Inflammatory macrophage (primary cell): ENCODE measurements at regions not wholly inside any gene's neighbourhood (a gene's known extent, or its start where the extent isn't known, plus 50 kb on each side); places are given as distances from the start of the nearest gene placed in this dataset.
A peak's percentile ranks its signal among the peaks of the same experiment; 100 is the strongest.
"Not testable (repeated sequence)": the region's sequence is repeated elsewhere in the genome, so short reads cannot be mapped to it uniquely, and the experiment has no call there.

ENCODE experiments used
- DNase-seq, 2 donors: peaks; one replicate each; pipeline ENCODE4 v3.0.0-alpha.2; 2020 to 2022

DNA sequence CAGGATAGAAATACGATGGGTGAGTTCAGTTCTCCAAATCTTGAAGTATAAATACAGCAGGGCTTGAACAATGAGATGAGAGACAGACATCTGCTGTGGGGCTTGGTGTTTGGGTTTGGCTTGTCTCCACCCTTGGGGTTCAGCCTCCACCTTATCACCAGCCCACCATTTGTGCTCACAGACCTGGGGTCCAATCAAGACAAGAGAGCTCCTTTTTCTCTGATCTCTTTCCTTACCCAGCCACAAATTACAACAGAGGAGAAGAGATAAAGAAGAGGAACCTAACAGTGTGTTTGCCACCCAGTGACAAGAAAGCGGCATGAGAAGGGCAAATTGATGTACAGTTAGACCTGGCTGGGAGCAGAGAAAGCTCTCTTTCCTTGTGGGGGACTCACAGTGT is 204.5 kb upstream of the CXCR4 start:
- DNase-seq: peak; percentile 22 to 28

DNA sequence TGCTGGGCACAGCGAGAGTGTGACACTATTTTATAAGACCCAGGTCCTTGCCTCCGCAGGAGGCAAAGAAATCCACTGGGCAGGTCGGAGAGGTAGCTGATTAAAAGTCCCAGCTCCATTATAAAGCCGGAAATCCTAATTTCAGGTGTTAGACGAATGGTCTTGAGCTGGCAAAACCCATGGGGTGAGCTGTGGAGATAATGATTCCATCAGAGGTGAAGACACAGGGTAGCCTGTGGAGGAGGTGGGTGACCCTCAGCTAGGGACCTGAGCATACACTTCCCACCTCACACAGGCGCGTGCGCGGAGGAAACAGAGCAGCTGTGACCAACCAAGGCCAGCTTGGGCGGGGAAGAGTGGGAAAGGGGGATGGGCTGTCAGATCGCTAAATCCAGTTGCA is 201.7 kb upstream of the CXCR4 start:
- no peak for DNase-seq

DNA sequence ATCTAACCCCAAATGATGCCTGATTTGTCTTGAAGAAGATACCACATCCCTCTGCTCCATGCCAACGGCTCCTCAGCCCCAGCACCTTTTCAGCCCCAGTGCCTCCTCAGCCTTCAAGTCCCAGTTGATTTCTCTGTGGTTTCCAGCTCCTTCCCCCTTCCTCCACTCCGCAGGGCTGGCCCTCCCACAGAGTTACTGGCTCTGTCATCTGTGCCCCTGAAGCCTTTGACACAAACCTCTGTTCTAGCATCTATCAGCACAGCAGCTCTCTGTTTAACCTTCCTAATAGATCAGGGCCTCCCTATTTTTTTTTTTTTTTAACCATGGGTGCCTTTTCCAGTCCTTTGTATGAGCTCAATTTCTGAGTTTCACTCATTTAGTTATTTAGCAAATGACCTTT is 201.3 kb upstream of the CXCR4 start:
- peak in 1 of 2 donors; percentile 42 for DNase-seq

DNA sequence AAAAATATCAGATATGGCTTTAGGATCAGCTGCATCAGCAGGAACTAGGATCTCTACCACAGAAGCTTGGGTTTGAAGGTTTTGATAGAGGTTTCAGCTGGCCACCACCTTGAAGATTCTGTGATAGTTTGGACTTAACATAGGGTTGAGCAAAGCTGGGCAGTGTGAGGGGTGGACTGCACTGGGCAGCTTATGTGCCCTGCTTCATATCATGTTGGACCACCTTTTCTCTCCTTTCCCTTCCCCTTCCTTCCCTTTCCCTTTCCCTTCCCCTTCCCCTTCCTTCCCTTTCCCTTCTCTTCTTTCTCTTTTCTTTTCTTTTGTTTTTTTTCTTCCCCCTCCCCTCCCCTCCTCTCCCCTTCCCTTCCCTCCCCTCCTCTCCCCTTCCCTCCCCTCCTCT is 196.3 kb upstream of the CXCR4 start:
- DNase-seq: no peak

DNA sequence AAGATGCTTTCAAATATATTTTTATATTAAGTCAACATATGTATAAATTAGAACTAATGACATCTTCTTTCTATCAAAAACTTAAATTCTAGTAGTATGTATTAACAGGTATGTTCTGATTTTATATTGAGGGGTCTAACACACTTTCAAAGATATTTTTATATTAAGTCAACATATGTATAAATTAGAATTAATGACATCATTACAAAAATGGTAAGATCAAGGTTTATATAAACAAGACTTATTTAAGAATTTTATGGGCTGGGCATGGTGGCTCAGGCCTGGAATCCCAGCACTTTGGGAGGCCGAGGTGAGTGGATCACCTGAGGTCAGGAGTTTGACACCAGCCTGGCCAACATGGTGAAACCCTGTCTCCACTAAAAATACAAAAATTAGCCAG is 194.6 kb upstream of the CXCR4 start:
- DNase-seq: not testable (repeated sequence)

DNA sequence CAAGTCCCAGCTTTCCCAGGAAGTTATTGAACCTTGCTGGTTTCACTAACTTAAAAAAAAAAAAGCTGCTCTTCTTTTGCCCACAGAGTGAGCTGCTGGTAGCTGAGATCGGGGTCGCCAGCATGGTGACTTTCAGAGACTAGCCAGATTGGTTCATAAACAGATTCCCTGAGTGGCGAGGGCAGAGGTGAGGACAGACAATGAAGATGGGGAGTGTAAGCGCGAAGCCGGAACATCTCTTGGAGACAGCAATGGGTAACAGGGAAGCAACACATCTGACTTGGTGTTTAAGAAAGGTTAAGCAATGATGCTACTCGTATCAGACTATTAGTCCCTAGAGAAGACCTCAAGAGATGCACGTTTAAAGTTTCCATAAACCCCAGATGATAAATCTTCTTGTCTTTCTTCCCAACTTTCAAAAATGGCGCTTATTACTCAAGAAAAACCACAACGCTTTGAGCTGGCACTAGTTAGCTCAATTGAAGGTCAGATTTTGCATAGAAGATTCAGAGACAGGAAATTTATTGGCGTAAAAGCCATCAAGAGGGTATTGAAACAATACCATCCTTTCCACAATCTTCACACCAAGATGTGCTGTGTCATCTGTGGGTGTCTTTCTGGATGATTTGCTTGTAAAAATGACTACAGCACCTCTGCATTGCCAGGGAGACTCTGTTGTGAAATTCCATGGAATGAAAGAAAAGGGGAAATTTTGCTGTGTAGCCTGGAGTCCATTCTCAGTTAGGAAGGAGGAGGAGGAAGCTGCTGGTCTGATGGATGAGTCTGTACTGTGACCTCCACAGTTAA is 193.1 kb upstream of the CXCR4 start:
- DNase-seq: peak; percentile 29 to 33

DNA sequence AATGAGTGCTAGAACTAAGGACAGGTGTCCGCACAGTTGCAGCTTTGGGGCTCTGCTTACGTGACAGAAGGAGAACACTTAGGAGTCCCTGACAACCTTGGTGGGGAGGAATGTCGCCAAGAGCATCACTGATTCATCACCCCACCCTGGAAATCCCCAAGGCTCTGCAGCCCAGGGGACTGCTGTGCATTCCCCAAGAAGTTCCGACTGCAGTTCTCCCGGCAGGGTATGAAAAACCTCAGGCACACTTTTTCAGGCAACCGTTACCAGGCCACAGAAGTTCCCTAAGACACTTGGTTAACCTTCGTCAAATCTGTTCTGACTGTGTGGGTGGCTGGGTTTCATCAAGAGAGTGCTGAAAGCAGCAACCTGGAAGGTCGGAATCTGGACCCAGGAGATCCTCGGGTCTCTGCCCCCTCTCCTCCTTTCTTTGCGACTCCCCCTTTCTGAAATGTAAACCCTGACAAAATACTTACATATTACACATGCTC is 192.1 kb upstream of the CXCR4 start:
- no peak for DNase-seq

DNA sequence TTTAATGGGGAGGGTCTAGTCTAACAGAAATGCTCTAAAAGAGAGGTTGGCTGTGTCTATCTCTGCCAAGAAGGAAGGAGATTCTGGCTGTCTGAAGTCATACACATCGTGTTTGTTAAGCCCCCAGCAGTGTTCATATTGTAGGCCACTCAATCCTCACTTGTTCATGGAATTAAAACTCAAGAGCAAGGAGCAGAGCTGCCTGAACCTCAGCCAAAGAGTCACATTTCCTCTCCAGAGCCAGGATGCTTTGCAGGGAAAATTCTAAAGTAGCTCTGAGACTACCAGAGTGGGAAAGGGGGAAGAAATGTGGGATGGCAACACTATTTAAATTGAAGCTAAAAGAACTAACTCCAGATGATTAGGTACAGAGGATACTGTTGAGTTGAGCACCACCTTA is 190.7 kb upstream of the CXCR4 start:
- DNase-seq: no peak

DNA sequence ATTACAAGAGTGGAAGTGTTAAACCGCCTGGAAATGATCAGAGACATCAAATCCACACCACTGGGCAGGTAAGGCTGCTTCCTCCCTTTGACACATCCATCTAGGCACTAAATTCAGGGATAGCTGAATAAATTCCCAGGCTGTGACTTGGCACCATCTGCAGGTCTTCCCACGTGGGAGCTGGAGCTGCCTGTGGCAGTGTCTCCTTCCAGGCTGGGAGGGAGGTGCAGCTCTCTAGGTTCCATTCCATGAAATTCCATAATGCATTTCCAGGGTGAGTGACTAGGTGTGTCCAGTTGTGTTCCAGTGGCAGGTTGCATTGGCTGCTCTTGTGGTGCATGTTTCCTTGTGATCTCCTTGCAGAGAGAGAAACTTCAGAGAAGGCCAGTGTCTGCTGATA is 188.9 kb upstream of the CXCR4 start:
- DNase-seq: no peak

DNA sequence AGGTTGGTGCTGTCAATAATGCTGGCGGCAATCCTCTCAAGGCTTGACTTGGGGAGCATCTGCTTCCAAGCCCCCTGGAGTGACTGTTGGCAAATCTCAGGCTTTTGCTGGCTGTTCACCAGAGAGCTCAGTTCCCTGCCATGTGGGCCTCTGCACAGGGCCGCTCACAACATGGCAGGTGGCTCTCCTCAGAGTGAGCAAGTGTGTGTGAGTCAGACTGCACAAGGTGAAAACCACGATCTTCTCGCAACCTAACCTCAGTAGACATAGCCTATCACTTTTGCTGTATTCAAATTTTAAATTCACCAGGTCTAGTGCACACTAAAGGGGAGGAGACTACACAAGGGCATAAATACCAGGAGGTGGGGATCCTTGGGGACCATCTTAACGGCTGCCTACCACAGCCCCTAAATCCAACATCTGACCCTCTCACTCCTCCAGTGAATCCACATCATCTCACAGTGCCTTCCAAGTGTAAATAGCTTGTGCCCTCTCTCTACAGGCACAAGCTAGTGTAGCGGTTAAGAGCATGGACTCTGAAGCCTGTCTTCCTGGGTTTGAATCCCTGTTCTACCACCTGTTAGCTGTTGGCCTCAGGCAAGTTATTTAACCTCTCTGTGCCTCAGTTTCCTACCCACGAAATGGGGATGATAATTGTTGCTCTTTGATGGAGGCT is 187.7 kb upstream of the CXCR4 start:
- no peak for DNase-seq

DNA sequence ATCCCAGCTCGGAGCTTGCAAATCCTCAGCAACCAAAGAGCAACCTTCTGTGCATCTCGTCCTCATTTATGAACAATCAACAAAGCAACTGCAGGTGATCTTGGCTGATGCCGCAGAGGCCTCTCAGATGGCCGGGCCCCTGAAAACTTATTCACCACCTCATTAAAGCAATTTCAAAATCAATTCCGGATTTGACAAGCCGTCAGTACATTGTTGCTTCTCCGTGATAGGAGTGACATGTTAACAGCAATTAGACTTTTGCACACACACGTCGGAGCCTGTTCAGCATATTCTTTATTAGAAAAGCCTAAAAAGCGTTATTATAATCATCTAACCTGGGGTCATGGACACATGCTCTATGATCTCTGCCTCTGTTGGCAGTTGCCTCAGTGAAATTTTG is 183.1 kb upstream of the CXCR4 start:
- DNase-seq: no peak

DNA sequence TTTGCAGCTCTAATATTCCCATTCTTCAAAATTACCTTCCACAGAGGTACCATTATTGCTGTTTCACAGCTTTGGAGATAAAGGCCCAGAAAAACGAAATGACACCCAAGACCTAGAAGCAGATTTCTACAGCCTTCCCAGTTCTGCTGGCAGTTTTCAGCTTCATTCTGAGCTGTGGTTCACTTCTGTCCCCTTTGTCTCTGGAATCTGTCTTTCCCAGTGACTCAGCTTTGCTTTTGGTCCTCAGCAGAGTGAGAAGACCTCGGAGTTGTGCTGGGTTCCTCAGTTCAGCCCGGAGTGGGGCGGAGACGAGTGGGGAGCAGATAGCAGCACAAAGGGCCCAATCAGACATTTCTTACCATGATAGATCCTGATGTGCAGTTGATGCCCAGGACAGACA is 180.7 kb upstream of the CXCR4 start:
- no peak for DNase-seq

DNA sequence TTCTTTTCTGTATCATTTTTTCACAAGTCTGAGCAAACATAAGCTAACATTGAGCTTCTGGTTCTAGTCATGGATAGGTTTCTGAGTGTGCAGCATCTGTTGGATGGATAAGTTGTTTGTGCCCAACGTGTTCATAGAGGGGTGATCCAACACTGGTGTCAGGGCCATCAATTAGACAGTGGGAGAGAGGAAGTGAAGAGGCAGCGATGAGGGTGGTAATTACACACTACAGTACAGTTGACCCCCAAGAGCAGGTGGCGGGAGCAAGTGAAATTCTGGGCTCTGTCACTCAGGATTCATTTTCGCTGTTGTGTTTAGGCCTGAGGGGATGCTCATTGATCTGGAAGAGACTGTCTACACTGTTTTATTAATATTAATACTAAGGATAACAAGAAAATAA is 180.0 kb upstream of the CXCR4 start:
- no peak for DNase-seq

DNA sequence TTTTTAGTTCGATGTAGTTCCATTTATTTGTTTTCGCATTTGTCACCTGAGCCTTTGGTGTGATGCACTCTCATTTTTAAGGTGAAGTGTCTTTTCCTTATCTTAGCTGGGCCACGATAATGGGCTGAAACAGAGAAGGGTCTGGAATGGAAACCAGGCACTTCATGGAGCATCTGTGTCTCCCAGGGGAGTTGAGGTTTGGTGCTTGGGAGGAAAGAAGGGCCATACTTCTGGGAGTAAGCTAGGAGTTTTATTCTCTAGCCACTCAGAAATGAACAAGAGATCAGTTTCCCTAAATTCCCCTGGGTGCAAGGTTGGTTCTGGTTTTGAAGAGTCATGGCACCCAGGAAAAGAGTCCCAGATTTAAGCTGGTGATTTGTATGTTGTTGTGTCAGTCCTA is 179.4 kb upstream of the CXCR4 start:
- no peak for DNase-seq

DNA sequence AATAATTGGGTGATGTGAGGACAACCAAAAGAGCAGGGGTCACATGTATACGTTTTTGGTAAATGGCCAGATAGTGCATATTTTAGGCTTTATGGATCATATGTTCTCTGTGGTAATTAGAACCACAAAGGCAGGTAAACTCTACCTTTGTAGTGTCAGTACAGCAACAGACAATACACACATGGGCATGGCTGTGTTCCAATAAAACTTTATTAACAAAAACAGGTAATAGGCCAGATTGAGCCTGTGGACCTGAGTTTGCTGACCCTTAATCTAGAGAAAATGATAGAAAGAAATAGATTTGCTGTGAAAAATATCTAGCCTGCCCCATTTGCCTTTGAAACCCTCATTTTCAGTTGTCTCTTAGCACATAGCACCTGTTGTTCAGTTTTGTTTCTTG is 177.2 kb upstream of the CXCR4 start:
- DNase-seq: no peak

DNA sequence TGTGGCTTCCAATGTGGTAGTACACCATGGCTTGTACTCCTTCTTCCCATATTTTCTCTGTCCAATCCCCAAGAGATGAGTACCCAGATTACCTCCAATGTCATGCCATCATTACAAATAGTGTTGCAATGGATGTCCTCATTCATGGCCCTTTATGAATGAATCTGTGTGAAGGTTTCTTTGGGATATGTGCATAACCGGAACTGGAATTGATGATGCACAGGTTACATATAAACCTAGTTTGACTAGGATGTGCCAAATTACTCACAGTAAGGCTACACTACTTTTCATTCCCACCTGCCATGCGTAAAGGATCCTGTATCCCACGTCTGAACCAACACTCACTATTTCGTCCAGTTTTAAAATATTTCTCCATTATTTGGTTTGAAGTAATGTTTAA is 173.9 kb upstream of the CXCR4 start:
- no peak for DNase-seq

DNA sequence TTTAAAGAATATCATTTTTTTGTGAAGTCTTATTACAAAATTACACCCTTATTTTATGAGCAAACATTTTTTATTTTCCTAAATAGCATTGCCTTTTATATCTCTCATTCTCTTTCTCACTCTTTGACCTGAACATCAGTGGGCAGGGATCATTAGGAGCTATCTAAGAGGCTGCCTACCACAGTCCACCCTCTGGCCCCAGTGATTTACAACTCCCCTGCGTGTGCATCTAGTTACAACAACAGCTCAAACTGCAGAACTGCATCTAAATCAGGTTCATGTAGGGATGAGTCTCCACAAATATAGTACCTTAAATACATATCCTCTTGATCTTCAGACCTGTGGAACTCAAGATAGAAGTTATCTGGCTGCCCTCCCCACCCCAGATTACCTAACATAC is 172.4 kb upstream of the CXCR4 start:
- no peak for DNase-seq

DNA sequence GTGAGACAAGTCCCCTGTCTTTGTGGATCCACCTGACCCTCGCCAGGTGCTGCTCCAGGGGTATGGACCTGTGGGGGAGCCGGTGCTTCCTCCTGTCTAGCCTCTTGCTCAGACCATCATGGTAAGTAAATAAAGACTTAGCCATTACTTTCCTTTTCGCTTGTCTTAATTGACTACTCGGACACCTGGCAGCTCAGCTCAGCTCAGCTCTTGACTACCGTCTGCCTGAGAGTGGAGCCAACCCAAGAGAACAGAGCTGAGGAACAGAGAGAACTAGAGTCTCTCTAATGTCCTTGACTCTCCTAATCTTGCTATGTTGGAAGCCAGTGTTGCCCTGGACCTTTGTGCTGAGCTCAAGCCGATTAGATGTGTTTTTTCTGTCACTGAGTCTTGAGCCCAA is 170.3 kb upstream of the CXCR4 start:
- DNase-seq: no peak

DNA sequence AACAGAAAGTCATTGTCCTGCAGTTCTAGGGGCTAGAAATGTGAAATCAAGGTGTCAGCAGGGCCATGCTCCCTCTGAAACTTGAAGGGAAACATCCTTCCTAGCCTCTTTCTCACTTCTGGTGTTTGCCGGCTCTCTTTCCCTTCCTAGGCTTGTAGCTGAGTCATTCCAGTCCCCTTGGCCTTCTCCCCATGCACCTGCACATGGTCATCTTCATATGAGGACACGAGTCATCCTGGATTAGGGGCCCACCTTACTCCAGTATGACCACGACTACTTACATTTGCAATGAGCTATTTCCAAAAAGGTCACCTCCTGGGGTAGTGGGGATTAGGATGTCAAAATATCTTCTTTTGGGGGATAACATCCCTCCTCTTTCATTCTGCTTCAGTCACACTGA is 168.5 kb upstream of the CXCR4 start:
- no peak for DNase-seq

DNA sequence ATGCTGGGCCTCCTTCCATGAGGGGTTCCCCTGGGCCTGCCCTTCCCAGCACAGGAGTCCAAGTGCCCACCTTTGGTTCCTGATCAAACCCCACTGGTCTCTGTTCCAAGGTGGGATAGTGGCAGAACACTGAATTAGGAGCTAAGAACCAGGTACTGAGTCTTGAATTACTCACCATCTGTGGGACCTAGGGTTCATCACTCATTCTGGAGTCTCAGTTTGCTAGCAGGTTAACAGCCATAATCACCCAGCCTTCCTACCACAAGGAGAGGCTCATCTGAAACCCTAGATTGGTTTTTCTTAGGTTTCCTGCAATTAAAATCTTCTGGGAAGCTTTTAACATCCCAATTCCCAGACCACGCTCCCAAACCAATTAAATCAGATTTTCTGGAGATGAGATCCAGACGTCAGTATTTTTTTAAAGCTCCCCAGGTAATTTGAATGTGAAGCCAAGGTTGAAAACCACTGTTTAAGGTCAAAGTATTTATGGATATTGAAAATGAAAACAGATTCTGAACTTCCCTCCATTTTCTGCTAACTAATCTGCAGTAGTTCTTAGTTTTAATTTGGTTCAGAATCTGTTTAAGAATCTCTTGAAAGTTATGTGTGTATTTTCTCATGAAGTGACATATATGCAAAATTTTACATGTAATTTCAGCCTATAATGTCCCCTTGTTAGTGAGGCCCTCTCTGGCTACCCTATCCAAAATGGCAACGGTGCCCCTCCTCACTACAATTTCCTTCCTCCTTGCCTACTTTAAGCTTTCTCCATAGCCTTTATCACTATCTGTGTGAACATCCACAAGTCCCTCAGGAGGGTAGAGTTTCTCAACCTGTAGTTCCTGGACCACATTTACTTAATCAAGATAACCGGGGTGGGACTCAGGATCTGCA is 166.5 kb upstream of the CXCR4 start:
- no peak for DNase-seq

DNA sequence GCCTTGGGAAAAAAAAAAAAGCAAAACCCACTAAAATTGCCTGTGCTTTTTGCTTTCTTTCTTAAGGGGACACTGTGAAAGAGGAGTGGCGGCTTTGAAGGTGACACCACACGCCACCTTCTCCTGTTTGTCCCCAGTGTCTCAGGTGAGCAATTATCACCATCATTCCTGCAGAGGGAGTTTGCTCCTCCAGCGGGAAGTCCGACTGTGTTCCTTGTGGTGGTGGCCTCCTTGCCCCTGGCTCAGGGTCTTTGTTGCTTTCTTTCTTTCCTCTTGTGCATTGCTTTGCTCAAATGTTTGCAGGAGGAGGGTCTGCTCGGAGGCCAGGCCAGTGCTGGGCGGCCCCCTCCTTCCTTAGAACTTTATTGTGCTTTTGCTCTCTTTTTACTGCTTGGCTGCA is 164.3 kb upstream of the CXCR4 start:
- no peak for DNase-seq

DNA sequence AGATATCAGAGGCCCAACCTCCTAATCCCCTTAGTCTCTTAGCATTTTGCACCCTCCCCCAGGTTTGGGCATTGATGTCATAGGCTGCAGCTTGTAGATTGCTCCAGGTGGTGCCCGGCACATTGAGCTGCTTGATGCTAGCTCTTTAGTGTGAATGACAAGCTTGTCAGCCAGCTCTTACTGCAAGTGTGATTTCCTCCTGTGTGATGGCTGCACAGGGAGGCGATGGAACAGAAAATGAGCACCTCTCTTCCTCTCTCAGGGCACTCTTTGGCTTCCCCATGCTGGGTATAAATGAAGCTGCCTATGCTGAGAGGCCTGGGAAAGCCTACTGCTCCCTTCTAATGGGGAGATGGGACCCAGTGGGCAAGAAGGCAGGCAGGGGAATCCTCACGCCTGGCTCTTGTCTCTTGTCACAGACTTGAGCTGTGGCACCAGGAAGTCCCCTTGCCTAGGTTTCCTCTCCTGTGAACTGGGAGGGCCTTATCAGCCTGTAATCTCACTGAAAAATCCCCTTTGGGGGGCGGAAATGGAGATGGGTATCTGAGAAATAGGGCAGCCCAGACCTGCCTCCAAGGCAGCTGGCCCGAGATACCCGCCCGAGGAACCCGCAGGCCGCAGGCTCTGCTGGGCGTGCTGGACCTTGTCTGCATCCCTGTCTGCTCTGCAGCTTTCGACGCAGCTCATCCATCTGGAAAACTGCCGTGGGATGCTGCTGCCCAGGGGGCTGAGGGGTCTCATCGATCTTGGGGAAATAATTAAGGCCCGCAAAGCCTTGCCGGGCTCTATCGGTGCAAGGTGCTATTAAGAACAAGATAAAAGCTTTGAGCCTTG is 163.5 kb upstream of the CXCR4 start:
- DNase-seq: no peak
